DND-41 (cell line): ENCODE measurements at regions not wholly inside any gene's neighbourhood (a gene's known extent, or its start where the extent isn't known, plus 50 kb on each side); places are given as distances from the start of the nearest gene placed in this dataset.

Source experiments
- ATAC-seq: fragments of 200-7000 bp; cut with Tn5 transposase; 3 replicates; pipeline ENCODE4 v1.9.1; 2021; ENCODE audit warnings: low read depth; ENCODE audit not compliant: insufficient read depth
- DNase-seq: peaks from one replicate; pipeline ENCODE4 v3.0.0-alpha.2; 2020
- H2AFZ ChIP-seq: 2 replicates; pipeline ENCODE4 v1.6.0; 2012; ENCODE audit warnings: low read depth, low read length
- H3K27ac ChIP-seq: 2 replicates; pipeline ENCODE4 v1.5.1; 2012; ENCODE audit warnings: low read length, inconsistent platforms
- H3K27me3 ChIP-seq: fragments of 200-600 bp; sonication (generic); 2 replicates; pipeline ENCODE4 v1.6.0; 2012; ENCODE audit warnings: low read length, mild to moderate bottlenecking, inconsistent platforms; ENCODE audit not compliant: insufficient read depth, poor library complexity
- H3K36me3 ChIP-seq: 2 replicates; pipeline ENCODE4 v1.5.1; 2012; ENCODE audit warnings: low read length, inconsistent platforms; ENCODE audit not compliant: insufficient read depth
- H3K4me1 ChIP-seq: 2 replicates; pipeline ENCODE4 v1.5.1; 2012; ENCODE audit warnings: mild to moderate bottlenecking, low read length; ENCODE audit not compliant: insufficient read depth
- H3K4me2 ChIP-seq: 2 replicates; pipeline ENCODE4 v1.6.0; 2012; ENCODE audit warnings: mild to moderate bottlenecking, moderate library complexity, low read length, inconsistent platforms; ENCODE audit not compliant: insufficient read depth
- H3K4me3 ChIP-seq, 2 experiments: fragments of 200-600 bp in 1 of 2; shearing (Covaris generic) in 1 of 2; 2 replicates each; pipeline ENCODE4 v1.5.1; 2012 to 2016; ENCODE audit warnings: inconsistent platforms in 2 of 2, low read length in 2 of 2, mild to moderate bottlenecking in 2 of 2, low read depth in 1 of 2, moderate library complexity in 1 of 2
- H3K79me2 ChIP-seq: 2 replicates; pipeline ENCODE4 v1.6.0; 2012; ENCODE audit warnings: low read length, inconsistent platforms; ENCODE audit not compliant: insufficient read depth
- H3K9ac ChIP-seq: 2 replicates; pipeline ENCODE4 v1.6.0; 2012; ENCODE audit warnings: low read depth, mild to moderate bottlenecking, inconsistent platforms, low read length, moderate library complexity
- H3K9me3 ChIP-seq: 2 replicates; pipeline ENCODE4 v1.5.1; 2012; ENCODE audit warnings: low read length, moderate library complexity, mild to moderate bottlenecking, inconsistent platforms; ENCODE audit not compliant: insufficient read depth, severe bottlenecking
- H4K20me1 ChIP-seq: 2 replicates; pipeline ENCODE4 v1.6.0; 2012; ENCODE audit warnings: low read length; ENCODE audit not compliant: insufficient read depth
- EZH2 ChIP-seq: IDR thresholded peaks from 3 replicates; pipeline ENCODE4 v1.6.1; 2012; ENCODE audit warnings: borderline replicate concordance, low read depth, mild to moderate bottlenecking, moderate library complexity, low read length, inconsistent platforms; ENCODE audit not compliant: severe bottlenecking
- TF ChIP-seq, protein P1 (sequence below): IDR thresholded peaks from 2 replicates; pipeline ENCODE4 v1.5.1; 2012; ENCODE audit warnings: borderline replicate concordance, low read length, moderate library complexity, mild to moderate bottlenecking; ENCODE audit not compliant: poor library complexity, severe bottlenecking; ENCODE audit errors: extremely low read depth

DNA sequence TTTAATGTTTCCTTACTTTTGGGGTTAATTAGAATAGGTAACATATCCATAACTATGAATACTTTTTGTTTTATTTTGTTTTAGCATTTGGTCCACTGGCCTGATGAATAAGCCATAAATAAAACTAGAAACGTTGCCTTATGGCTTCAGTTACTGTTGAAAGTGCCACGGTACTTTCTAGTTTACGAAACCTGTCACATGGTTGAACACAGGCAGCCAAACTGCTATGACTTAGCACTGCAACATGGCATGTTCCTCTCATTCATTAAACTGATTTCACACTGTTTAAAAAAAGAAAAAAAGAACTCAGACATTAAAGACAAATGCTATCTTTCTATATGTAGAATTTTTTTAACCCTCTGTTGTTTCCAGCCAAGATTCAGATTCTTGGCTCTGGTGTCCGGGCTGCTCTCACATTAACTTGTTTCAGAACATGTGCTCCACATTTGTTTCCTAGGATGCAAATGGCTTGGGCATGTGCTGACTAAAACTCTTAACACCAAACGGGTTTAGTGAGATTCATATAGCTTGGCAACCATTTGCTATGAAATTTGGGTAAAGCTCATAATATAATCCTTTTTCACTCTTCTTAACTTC, 323.9 kb upstream of the RND3 start:
- no peaks in the 10 kb centered on the region for H3K9me3 ChIP-seq
- no peak for DNase-seq
- H3K79me2 ChIP-seq: no peaks in the 10 kb centered on the region
- no peak overlapping the region for H3K9ac ChIP-seq
- no peaks in the 10 kb centered on the region for H3K4me1 ChIP-seq
- no peak for ATAC-seq
- no peak overlapping the region for H2AFZ ChIP-seq
- H3K36me3 ChIP-seq: no peaks in the 10 kb centered on the region
- H3K4me2 ChIP-seq: no peak overlapping the region
- no peak for TF ChIP-seq EZH2
- TF ChIP-seq, protein P1, sequence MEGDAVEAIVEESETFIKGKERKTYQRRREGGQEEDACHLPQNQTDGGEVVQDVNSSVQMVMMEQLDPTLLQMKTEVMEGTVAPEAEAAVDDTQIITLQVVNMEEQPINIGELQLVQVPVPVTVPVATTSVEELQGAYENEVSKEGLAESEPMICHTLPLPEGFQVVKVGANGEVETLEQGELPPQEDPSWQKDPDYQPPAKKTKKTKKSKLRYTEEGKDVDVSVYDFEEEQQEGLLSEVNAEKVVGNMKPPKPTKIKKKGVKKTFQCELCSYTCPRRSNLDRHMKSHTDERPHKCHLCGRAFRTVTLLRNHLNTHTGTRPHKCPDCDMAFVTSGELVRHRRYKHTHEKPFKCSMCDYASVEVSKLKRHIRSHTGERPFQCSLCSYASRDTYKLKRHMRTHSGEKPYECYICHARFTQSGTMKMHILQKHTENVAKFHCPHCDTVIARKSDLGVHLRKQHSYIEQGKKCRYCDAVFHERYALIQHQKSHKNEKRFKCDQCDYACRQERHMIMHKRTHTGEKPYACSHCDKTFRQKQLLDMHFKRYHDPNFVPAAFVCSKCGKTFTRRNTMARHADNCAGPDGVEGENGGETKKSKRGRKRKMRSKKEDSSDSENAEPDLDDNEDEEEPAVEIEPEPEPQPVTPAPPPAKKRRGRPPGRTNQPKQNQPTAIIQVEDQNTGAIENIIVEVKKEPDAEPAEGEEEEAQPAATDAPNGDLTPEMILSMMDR: no peak
- no peaks in the 10 kb centered on the region for H3K27me3 ChIP-seq
- H3K4me3 ChIP-seq: no peak overlapping the region
- no peak overlapping the region for H3K27ac ChIP-seq
- no peaks in the 10 kb centered on the region for H4K20me1 ChIP-seq

GRCh38 chr2:150809103-150809502, 321.6 kb upstream of the RND3 start:
- Histone ChIP-seq H3K4me3 (no peak overlapping the region), H3K4me1 (no peaks in the 10 kb centered on the region), H3K9me3 (no peaks in the 10 kb centered on the region), H3K36me3 (no peaks in the 10 kb centered on the region), H2AFZ (0 out of 2 replicates have a peak overlapping the region, but pooled peaks have one; percentile 6), H3K4me2 (no peak overlapping the region), H3K27me3 (no peaks in the 10 kb centered on the region), H4K20me1 (no peaks in the 10 kb centered on the region), H3K9ac (no peak overlapping the region), H3K79me2 (no peaks in the 10 kb centered on the region), H3K27ac (no peak overlapping the region)
- no peak for ATAC-seq
- no peak for TF ChIP-seq EZH2
- DNase-seq: no peak

- Histone ChIP-seq H3K4me3 (no peak overlapping the region), H3K27me3 (no peaks in the 10 kb centered on the region), H3K27ac (no peak overlapping the region), H3K9ac (no peak overlapping the region), H3K4me1 (no peaks in the 10 kb centered on the region), H3K36me3 (no peaks in the 10 kb centered on the region), H4K20me1 (no peaks in the 10 kb centered on the region), H2AFZ (no peak overlapping the region), H3K9me3 (no peaks in the 10 kb centered on the region), H3K79me2 (no peaks in the 10 kb centered on the region), H3K4me2 (no peak overlapping the region)
- TF ChIP-seq EZH2: no peak
- TF ChIP-seq, protein P1: no peak
- no peak for DNase-seq
- no peak for ATAC-seq
Observed at GRCh38 chr2:150806336-150806735, 318.9 kb upstream of the RND3 start.

DNA sequence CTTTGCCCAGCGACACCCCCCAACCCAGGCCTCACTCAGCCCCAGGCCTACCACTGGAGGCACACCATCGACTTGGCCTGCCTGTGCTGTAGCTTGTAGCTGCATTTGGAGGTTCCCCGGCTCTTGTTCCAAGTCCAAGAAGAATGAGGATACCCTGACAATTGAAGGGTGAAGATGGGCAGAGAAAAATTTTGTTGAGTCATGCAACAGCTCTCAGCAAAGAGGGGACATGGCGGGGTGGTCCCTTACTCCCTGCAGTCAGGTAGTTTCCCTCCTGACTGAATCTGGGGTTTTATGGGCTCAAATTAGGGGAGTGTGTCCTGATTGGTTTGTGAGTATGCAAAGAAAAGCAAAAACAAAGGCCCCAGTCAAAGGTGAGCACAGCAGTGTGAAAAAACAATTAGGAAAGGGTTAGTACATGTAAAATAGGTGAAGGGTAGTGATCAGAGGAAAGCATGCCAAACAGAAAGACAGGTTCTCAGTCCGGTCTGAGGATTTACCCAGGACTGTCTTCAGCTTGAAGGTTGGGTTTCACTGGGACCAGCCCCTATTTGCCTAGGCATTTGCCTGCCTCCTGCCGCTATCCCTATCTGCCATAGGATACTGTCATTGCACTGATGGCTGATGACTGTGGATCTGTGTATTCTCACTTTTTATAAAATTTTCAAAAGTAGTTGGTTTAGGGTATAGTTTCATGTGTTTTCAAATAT, 316.4 kb upstream of the RND3 start:
- Histone ChIP-seq H2AFZ (no peak overlapping the region), H3K9me3 (no peaks in the 10 kb centered on the region), H3K4me3 (no peak overlapping the region), H3K27me3 (no peaks in the 10 kb centered on the region), H3K4me2 (no peak overlapping the region), H3K36me3 (no peaks in the 10 kb centered on the region), H4K20me1 (no peaks in the 10 kb centered on the region), H3K27ac (no peak overlapping the region), H3K79me2 (no peaks in the 10 kb centered on the region), H3K9ac (no peak overlapping the region), H3K4me1 (no peaks in the 10 kb centered on the region)
- ATAC-seq: no peak
- no peak for TF ChIP-seq EZH2
- TF ChIP-seq, protein P1: no peak
- DNase-seq: no peak
